ENCODE measurements at regions not wholly inside any gene's neighbourhood (a gene's known extent, or its start where the extent isn't known, plus 50 kb on each side); places are given as distances from the start of the nearest gene placed in this dataset.

DNA sequence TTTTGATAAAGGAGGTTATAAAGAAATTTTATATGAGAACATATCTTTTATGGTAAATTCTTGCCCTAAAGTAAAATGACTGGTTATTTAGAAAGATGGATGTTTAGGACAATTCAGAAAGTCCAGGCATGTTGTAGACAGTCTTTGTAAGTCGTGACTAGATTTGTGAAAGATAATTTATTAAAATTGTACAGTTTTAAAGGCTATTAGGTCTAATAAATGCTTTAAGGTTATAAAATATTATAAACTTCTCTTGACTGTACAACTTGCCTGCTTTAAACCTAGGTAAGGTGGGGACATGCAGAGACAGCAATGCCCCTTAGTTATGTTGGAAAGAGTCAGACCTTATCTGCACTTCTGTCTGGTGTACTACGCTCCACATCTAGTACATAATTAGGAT, 933.5 kb downstream of the SI start:
- no peak for TF ChIP-seq EZH2 (IDR thresholded peaks at IDR 0.05; ENCODE audit: low read length, missing control alignments)
- TF ChIP-seq, protein P1, sequence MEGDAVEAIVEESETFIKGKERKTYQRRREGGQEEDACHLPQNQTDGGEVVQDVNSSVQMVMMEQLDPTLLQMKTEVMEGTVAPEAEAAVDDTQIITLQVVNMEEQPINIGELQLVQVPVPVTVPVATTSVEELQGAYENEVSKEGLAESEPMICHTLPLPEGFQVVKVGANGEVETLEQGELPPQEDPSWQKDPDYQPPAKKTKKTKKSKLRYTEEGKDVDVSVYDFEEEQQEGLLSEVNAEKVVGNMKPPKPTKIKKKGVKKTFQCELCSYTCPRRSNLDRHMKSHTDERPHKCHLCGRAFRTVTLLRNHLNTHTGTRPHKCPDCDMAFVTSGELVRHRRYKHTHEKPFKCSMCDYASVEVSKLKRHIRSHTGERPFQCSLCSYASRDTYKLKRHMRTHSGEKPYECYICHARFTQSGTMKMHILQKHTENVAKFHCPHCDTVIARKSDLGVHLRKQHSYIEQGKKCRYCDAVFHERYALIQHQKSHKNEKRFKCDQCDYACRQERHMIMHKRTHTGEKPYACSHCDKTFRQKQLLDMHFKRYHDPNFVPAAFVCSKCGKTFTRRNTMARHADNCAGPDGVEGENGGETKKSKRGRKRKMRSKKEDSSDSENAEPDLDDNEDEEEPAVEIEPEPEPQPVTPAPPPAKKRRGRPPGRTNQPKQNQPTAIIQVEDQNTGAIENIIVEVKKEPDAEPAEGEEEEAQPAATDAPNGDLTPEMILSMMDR (conservative IDR thresholded peaks at IDR 0.05 in 1 of 2, IDR thresholded peaks at IDR 0.05 in 1 of 2; ENCODE audit: low read depth in 1 of 2, low read length in 2 of 2) = no peak
